H9 (cell line): ENCODE measurements at regions not wholly inside any gene's neighbourhood (a gene's known extent, or its start where the extent isn't known, plus 50 kb on each side); places are given as distances from the start of the nearest gene placed in this dataset.

ENCODE experiments used
- DNase-seq: peaks from one replicate; pipeline ENCODE4 v3.0.0-alpha.2; 2017
- H2AFZ ChIP-seq: one replicate; pipeline ENCODE4 v1.6.1; 2013; ENCODE audit warnings: mild to moderate bottlenecking, low read length, control low read depth, moderate library complexity
- H2AK5ac ChIP-seq: 2 replicates; pipeline ENCODE4 v1.6.1; 2013; ENCODE audit warnings: low read length, control low read depth, mixed read lengths; ENCODE audit not compliant: insufficient read length
- H2BK120ac ChIP-seq: one replicate; pipeline ENCODE4 v1.6.1; 2013; ENCODE audit warnings: low read depth, mild to moderate bottlenecking, low read length, control low read depth, inconsistent platforms; ENCODE audit not compliant: poor library complexity, severe bottlenecking
- H2BK12ac ChIP-seq: 2 replicates; pipeline ENCODE4 v1.6.1; 2013; ENCODE audit warnings: low read length, control low read depth, mixed read lengths, low read depth; ENCODE audit not compliant: insufficient read length
- H2BK15ac ChIP-seq: 2 replicates; pipeline ENCODE4 v1.6.1; 2013; ENCODE audit warnings: low read depth, low read length, control low read depth
- H2BK20ac ChIP-seq: one replicate; pipeline ENCODE4 v1.6.1; 2013; ENCODE audit warnings: low read depth, mild to moderate bottlenecking, low read length, control low read depth, inconsistent platforms; ENCODE audit not compliant: poor library complexity, severe bottlenecking
- H2BK5ac ChIP-seq: 2 replicates; pipeline ENCODE4 v1.6.1; 2013; ENCODE audit warnings: low read length, control low read depth, mixed read lengths; ENCODE audit not compliant: insufficient read length
- H3K14ac ChIP-seq: 2 replicates; pipeline ENCODE4 v1.6.1; 2013; ENCODE audit warnings: low read length, control low read depth; ENCODE audit not compliant: insufficient read depth
- H3K18ac ChIP-seq: 2 replicates; pipeline ENCODE4 v1.6.1; 2013; ENCODE audit warnings: low read depth, mild to moderate bottlenecking, mixed read lengths, low read length, control low read depth; ENCODE audit not compliant: insufficient read length
- H3K23ac ChIP-seq: 2 replicates; pipeline ENCODE4 v1.6.1; 2013; ENCODE audit warnings: low read length, control low read depth, mixed read lengths, low read depth; ENCODE audit not compliant: insufficient read length
- H3K23me2 ChIP-seq: 2 replicates; pipeline ENCODE4 v1.6.1; 2013; ENCODE audit warnings: low read depth, mild to moderate bottlenecking, mixed read lengths, low read length, control low read depth; ENCODE audit not compliant: insufficient read length, poor library complexity, severe bottlenecking
- H3K27ac ChIP-seq: 2 replicates; pipeline ENCODE4 v1.5.1; 2013; ENCODE audit warnings: low read length, control low read depth, mixed read lengths, low read depth; ENCODE audit not compliant: insufficient read length
- H3K27me3 ChIP-seq: 2 replicates; pipeline ENCODE4 v1.6.1; 2013; ENCODE audit warnings: low read length, control low read depth, inconsistent platforms; ENCODE audit not compliant: insufficient read depth
- H3K4ac ChIP-seq: 2 replicates; pipeline ENCODE4 v1.6.1; 2013; ENCODE audit warnings: low read depth, mild to moderate bottlenecking, control low read depth, inconsistent platforms, low read length, moderate library complexity
- H3K4me1 ChIP-seq: 2 replicates; pipeline ENCODE4 v1.6.1; 2013; ENCODE audit warnings: low read length, control low read depth, inconsistent platforms; ENCODE audit not compliant: insufficient read depth
- H3K4me2 ChIP-seq: 2 replicates; pipeline ENCODE4 v1.6.1; 2013; ENCODE audit warnings: low read length, control low read depth, mixed read lengths; ENCODE audit not compliant: insufficient read length, insufficient read depth
- H3K56ac ChIP-seq: 2 replicates; pipeline ENCODE4 v1.6.1; 2013; ENCODE audit warnings: low read depth, mild to moderate bottlenecking, mixed read lengths, low read length, control low read depth; ENCODE audit not compliant: insufficient read length
- H3K79me1 ChIP-seq: 2 replicates; pipeline ENCODE4 v1.6.1; 2013; ENCODE audit warnings: low read depth, mild to moderate bottlenecking, moderate library complexity, low read length, control low read depth, inconsistent platforms; ENCODE audit not compliant: insufficient read depth, poor library complexity, severe bottlenecking
- H3K79me2 ChIP-seq: 2 replicates; pipeline ENCODE4 v1.6.1; 2013; ENCODE audit warnings: low read length, control low read depth, inconsistent platforms; ENCODE audit not compliant: insufficient read depth
- H3K9ac ChIP-seq: 2 replicates; pipeline ENCODE4 v1.6.1; 2013; ENCODE audit warnings: low read length, control low read depth, mixed read lengths; ENCODE audit not compliant: insufficient read length; ENCODE audit errors: extremely low read depth
- H3K9me3 ChIP-seq: one replicate; pipeline ENCODE4 v1.6.1; 2013; ENCODE audit warnings: low read depth, low read length, inconsistent platforms; ENCODE audit not compliant: control insufficient read depth
- H3T11ph ChIP-seq: one replicate; pipeline ENCODE4 v1.6.1; 2013; ENCODE audit warnings: mild to moderate bottlenecking, low read length, control low read depth, inconsistent platforms
- H4K20me1 ChIP-seq: one replicate; pipeline ENCODE4 v1.6.1; 2013; ENCODE audit not compliant: control insufficient read depth, insufficient read length, insufficient read depth
- H4K5ac ChIP-seq: 2 replicates; pipeline ENCODE4 v1.6.1; 2013; ENCODE audit warnings: low read depth, mild to moderate bottlenecking, mixed read lengths, low read length, control low read depth; ENCODE audit not compliant: insufficient read length
- H4K8ac ChIP-seq: replicated peaks from 2 replicates; pipeline ENCODE4 v1.6.1; 2013; ENCODE audit warnings: low read length, control low read depth, mixed read lengths, low read depth; ENCODE audit not compliant: insufficient read length
- H4K91ac ChIP-seq: 2 replicates; pipeline ENCODE4 v1.6.1; 2013; ENCODE audit warnings: low read depth, mild to moderate bottlenecking, moderate library complexity, mixed read lengths, low read length, control low read depth; ENCODE audit not compliant: insufficient read length
- H3K27ac Mint-ChIP-seq, 3 experiments: 2 replicates in 2 of 3; 3 replicates in 1 of 3; pipeline ENCODE4 v1.8.0; 2020 to 2021; ENCODE audit warnings: mixed read lengths in 3 of 3, mild to moderate bottlenecking in 1 of 3, moderate library complexity in 1 of 3
- H3K27me3 Mint-ChIP-seq: 2 replicates; pipeline ENCODE4 v1.8.0; 2021; ENCODE audit warnings: low read depth, mild to moderate bottlenecking, moderate library complexity, mixed read lengths
- H3K36me3 Mint-ChIP-seq, 3 experiments: 2 replicates in 2 of 3; 3 replicates in 1 of 3; pipeline ENCODE4 v1.8.0; 2020 to 2021; ENCODE audit warnings: low read depth in 3 of 3, mixed read lengths in 3 of 3; ENCODE audit not compliant: insufficient read depth in 1 of 3
- H3K4me1 Mint-ChIP-seq, 2 experiments: 2 replicates each; pipeline ENCODE4 v1.8.0; 2020; ENCODE audit warnings: mixed read lengths in 2 of 2
- H3K4me3 Mint-ChIP-seq, 2 experiments: 2 replicates in 1 of 2; 3 replicates in 1 of 2; pipeline ENCODE4 v1.8.0; 2020 to 2021; ENCODE audit warnings: mild to moderate bottlenecking in 2 of 2, mixed read lengths in 2 of 2, moderate library complexity in 1 of 2
- H3K9me3 Mint-ChIP-seq, 2 experiments: 2 replicates in 1 of 2; 3 replicates in 1 of 2; pipeline ENCODE4 v1.8.0; 2020; ENCODE audit warnings: mild to moderate bottlenecking in 2 of 2, mixed read lengths in 2 of 2, moderate library complexity in 1 of 2
- CTCF ChIP-seq: fragments of 200-600 bp; sonication (generic); conservative IDR thresholded peaks from 3 replicates; pipeline ENCODE4 v1.8.0; 2021; ENCODE audit warnings: antibody characterized with exemption, mild to moderate bottlenecking

- Histone ChIP-seq H3K18ac (no peak overlapping the region), H3K27ac (no peak overlapping the region), H3K4ac (no peak overlapping the region), H3K56ac (no peak overlapping the region), H2BK5ac (no peak overlapping the region), H3K79me2 (no peaks in the 10 kb centered on the region), H4K8ac (no peak overlapping the region), H3K23me2 (no peaks in the 10 kb centered on the region), H4K5ac (no peak overlapping the region), H2BK15ac (no peak overlapping the region), H3K4me2 (no peak overlapping the region), H3K4me1 (no peaks in the 10 kb centered on the region; the same call in 1 of the 2 replicates), H2BK12ac (no peak overlapping the region), H3K27me3 (no peaks in the 10 kb centered on the region), H4K20me1 (no peaks in the 10 kb centered on the region), H3K79me1 (no peaks in the 10 kb centered on the region), H4K91ac (no peak overlapping the region), H3T11ph (no peak overlapping the region), H2BK120ac (no peak overlapping the region), H3K9me3 (no peaks in the 10 kb centered on the region), H2BK20ac (no peak overlapping the region), H3K14ac (no peak overlapping the region), H3K23ac (no peak overlapping the region), H3K9ac (no peak overlapping the region), H2AK5ac (no peak overlapping the region), H2AFZ (no peak overlapping the region)
- no peaks in the 10 kb centered on the region for H3K27me3 Mint-ChIP-seq
- no peak for DNase-seq
- H3K4me1 Mint-ChIP-seq = peaks cover 2 to 9% of the 10 kb centered on the region in 2 experiments; a peak in 2 of 4 replicates
- no peak overlapping the region for H3K4me3 Mint-ChIP-seq
- H3K27ac Mint-ChIP-seq = no peak overlapping the region
- H3K36me3 Mint-ChIP-seq = peaks cover 0 to 1% (median 0%) of the 10 kb centered on the region in 3 experiments; a peak in 1 of 7 replicates
- no peak for TF ChIP-seq CTCF
- 0 out of 5 replicates have a peak, but pooled peaks cover 1 to 3% of the 10 kb centered on the region in 2 experiments for H3K9me3 Mint-ChIP-seq
Observed at GRCh38 chr5:52342361-52342760, 445.4 kb upstream of the ITGA1 start.
